ENCODE measurements at regions not wholly inside any gene's neighbourhood (a gene's known extent, or its start where the extent isn't known, plus 50 kb on each side); places are given as distances from the start of the nearest gene placed in this dataset.

DNA sequence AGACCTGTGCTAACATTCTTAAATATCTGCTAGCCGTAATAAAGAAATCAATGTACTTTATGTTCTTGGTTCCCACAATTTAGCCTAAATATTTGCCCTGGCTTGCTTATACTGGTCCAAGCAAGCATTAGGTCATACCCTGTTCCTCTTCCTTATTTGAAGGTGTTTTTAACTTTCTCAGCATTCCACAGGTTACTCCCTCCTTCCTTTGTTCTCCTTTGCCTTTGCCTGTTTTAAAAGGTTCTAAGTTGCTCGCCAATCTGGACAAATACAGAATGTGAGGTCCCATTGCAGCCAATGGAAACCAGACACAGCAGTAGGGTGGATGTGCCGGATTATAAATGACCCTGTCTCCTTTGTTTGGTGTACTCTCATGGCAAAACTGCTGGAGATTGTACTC, 436.8 kb upstream of the PCDH7 start:
- TF ChIP-seq, protein P1, sequence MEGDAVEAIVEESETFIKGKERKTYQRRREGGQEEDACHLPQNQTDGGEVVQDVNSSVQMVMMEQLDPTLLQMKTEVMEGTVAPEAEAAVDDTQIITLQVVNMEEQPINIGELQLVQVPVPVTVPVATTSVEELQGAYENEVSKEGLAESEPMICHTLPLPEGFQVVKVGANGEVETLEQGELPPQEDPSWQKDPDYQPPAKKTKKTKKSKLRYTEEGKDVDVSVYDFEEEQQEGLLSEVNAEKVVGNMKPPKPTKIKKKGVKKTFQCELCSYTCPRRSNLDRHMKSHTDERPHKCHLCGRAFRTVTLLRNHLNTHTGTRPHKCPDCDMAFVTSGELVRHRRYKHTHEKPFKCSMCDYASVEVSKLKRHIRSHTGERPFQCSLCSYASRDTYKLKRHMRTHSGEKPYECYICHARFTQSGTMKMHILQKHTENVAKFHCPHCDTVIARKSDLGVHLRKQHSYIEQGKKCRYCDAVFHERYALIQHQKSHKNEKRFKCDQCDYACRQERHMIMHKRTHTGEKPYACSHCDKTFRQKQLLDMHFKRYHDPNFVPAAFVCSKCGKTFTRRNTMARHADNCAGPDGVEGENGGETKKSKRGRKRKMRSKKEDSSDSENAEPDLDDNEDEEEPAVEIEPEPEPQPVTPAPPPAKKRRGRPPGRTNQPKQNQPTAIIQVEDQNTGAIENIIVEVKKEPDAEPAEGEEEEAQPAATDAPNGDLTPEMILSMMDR (tag by site-specific recombination; IDR thresholded peaks at IDR 0.05), result no peak
- TF ChIP-seq HOXC10 (CRISPR knock-in tag; IDR thresholded peaks at IDR 0.05) (no peak), KLF9 (tag by site-specific recombination; IDR thresholded peaks at IDR 0.05; ENCODE audit: low read depth) (no peak), RBAK (tag by site-specific recombination; IDR thresholded peaks at IDR 0.05) (no peak), MYNN (tag by site-specific recombination; IDR thresholded peaks at IDR 0.05; ENCODE audit: borderline replicate concordance) (no peak), HOXA7 (CRISPR knock-in tag; IDR thresholded peaks at IDR 0.05; ENCODE audit: borderline replicate concordance) (no peak), BCL11A (tag by site-specific recombination; IDR thresholded peaks at IDR 0.05; ENCODE audit: low read depth) (no peak)
